ENCODE measurements at regions not wholly inside any gene's neighbourhood (a gene's known extent, or its start where the extent isn't known, plus 50 kb on each side); places are given as distances from the start of the nearest gene placed in this dataset.
A peak's percentile ranks its signal among the peaks of the same experiment; 100 is the strongest.
"Not testable (repeated sequence)": the region's sequence is repeated elsewhere in the genome, so short reads cannot be mapped to it uniquely, and the experiment has no call there.

- FAIRE-seq, result no peak
- DNase-seq (ENCODE audit: low spot score), result no peak
These were observed 144.0 kb upstream of the KRR1 start for GRCh38 chr12:75655315-75655806.

GRCh38 chr12:75651342-75651695 is 139.9 kb upstream of the KRR1 start:
- DNase-seq (ENCODE audit: low spot score) (no peak), FAIRE-seq (no peak)

- FAIRE-seq (no peak), DNase-seq (ENCODE audit: low spot score) (no peak)
These were observed 139.4 kb upstream of the KRR1 start for GRCh38 chr12:75650595-75651341.

GRCh38 chr12:75650100-75650499 is 138.7 kb upstream of the KRR1 start:
- no peak for DNase-seq (ENCODE audit: low spot score)
- FAIRE-seq, result no peak

GRCh38 chr12:75648856-75649255 is 137.4 kb upstream of the KRR1 start:
- DNase-seq (ENCODE audit: low spot score) (no peak), FAIRE-seq (no peak)

- FAIRE-seq, result no peak
These were observed 135.2 kb upstream of the KRR1 start for GRCh38 chr12:75646329-75647210.

GRCh38 chr12:75644472-75645072 is 133.2 kb upstream of the KRR1 start:
- FAIRE-seq, result no peak
- DNase-seq (ENCODE audit: low spot score), result no peak

More at GRCh38 chr12:75646329-75647210, 135.2 kb upstream of the KRR1 start:
- no peak for DNase-seq (ENCODE audit: low spot score)

GRCh38 chr12:75643119-75643518 is 131.7 kb upstream of the KRR1 start:
- not testable (repeated sequence) for FAIRE-seq; DNase-seq (ENCODE audit: low spot score)

- peak; percentile 85 for FAIRE-seq
- peak; percentile 18 for DNase-seq (ENCODE audit: low spot score)
These were observed 130.8 kb upstream of the KRR1 start for GRCh38 chr12:75642226-75642625.

- DNase-seq (ENCODE audit: low spot score), result peak; percentile 93
These were observed 129.8 kb upstream of the KRR1 start for GRCh38 chr12:75641031-75641780.

GRCh38 chr12:75638792-75639191 is 127.4 kb upstream of the KRR1 start:
- FAIRE-seq, result no peak

More at GRCh38 chr12:75641031-75641780, 129.8 kb upstream of the KRR1 start:
- FAIRE-seq, result peak; percentile 94

GRCh38 chr12:75636607-75637006 is 125.2 kb upstream of the KRR1 start:
- DNase-seq (ENCODE audit: low spot score) (no peak), FAIRE-seq (no peak)

More at GRCh38 chr12:75638792-75639191, 127.4 kb upstream of the KRR1 start:
- no peak for DNase-seq (ENCODE audit: low spot score)

GRCh38 chr12:75635606-75636444 is 124.4 kb upstream of the KRR1 start:
- FAIRE-seq, result peak; percentile 94
- peak; percentile 86 for DNase-seq (ENCODE audit: low spot score)

- FAIRE-seq (no peak), DNase-seq (ENCODE audit: low spot score) (no peak)
These were observed 123.1 kb upstream of the KRR1 start for GRCh38 chr12:75634244-75635222.

- no peak for DNase-seq (ENCODE audit: low spot score)
- FAIRE-seq, result no peak
These were observed 122.4 kb upstream of the KRR1 start for GRCh38 chr12:75633789-75634188.

- FAIRE-seq (no peak), DNase-seq (ENCODE audit: low spot score) (no peak)
These were observed 121.0 kb upstream of the KRR1 start for GRCh38 chr12:75632442-75632841.

GRCh38 chr12:75631831-75632230 is 120.4 kb upstream of the KRR1 start:
- FAIRE-seq (no peak), DNase-seq (ENCODE audit: low spot score) (no peak)

- no peak for DNase-seq (ENCODE audit: low spot score)
- FAIRE-seq, result no peak
These were observed 118.7 kb upstream of the KRR1 start for GRCh38 chr12:75630091-75630490.

GRCh38 chr12:75628916-75629315 is 117.5 kb upstream of the KRR1 start:
- FAIRE-seq (no peak), DNase-seq (ENCODE audit: low spot score) (no peak)

Measured in RCC 7860 (cell line).